ENCODE measurements at regions not wholly inside any gene's neighbourhood (a gene's known extent, or its start where the extent isn't known, plus 50 kb on each side); places are given as distances from the start of the nearest gene placed in this dataset.

DNA sequence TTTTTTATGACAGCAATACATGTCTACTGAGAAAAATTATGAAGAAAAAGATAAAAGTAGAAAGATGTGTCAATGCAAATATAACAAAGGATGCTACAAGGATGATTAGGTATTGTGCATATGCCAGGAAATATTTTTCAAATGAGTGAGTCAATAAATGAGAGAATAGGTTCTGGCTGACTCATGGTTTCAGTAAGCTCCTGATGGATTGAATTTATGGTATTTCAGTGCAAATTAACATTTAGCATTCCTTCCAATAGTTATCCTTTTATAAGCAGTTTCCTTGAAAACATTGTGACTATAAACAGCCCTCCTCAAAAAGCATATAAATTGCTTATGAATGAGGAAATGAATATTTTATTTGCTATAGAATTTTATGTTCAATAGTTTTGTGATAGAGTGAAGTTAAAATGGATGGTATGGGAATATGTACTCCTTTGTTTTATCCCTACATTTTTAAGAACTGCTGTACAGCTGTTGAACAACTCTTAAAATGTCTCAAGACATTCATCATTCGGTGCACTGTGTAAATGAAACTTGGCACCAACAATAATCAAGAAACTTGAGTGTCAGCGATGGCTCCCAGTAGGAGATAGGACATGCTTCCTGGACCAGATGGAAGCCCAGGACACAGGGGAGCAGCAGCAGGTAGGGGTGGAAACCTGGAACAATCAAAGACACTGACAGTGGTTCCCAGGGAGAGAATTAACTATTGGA is 144.7 kb downstream of the PMAIP1 start:
- no peak for DNase-seq (ENCODE audit: low read depth, low spot score)

DNA sequence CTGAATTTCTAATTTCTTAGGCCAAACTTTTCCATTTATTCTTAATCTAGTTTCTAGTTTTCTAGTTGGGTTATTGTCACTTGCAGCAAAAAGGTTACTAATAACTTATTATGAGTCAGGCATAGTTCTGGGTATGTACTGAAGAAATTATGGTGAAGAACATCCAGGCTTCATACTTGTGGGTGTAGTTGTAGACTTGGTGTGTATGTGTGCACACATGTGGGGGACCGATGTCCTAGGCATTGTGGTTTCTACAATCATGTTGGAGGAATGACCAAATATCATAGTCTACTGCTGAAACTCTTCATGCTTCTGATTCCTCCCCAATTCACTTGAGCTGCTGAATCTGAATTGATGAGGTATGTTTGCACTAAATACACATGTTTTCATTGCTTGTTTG is 141.2 kb downstream of the PMAIP1 start:
- TF ChIP-seq EZH2 (IDR thresholded peaks at IDR 0.05) (no peak), POLR2AphosphoS5 (IDR thresholded peaks at IDR 0.05; ENCODE audit: borderline replicate concordance, low read depth, low read length) (no peak)
- H3K4me3 ChIP-seq, result no peak overlapping the region
- DNase-seq (ENCODE audit: low read depth, low spot score), result no peak
- no peaks in the 10 kb centered on the region for H3K36me3 ChIP-seq (ENCODE audit: insufficient read depth, low read length)
- no peak overlapping the region for H3K9ac ChIP-seq (ENCODE audit: insufficient read length)
- no peak overlapping the region for H3K27ac ChIP-seq
- no peaks in the 10 kb centered on the region for H3K9me3 ChIP-seq (ENCODE audit: low read depth, low read length)

More for the DNA sequence above, 144.7 kb downstream of the PMAIP1 start:
- no peak overlapping the region for H3K4me3 ChIP-seq
- no peak for TF ChIP-seq FOXP2 (optimal IDR thresholded peaks at IDR 0.05; ENCODE audit: control extremely low read depth, extremely low read length, insufficient read depth)
- no peak for TF ChIP-seq POLR2AphosphoS5 (IDR thresholded peaks at IDR 0.05; ENCODE audit: borderline replicate concordance, low read depth, low read length)
- no peak for TF ChIP-seq EZH2 (IDR thresholded peaks at IDR 0.05)
- H3K9me3 ChIP-seq (ENCODE audit: low read depth, low read length), result no peaks in the 10 kb centered on the region
- H3K27ac ChIP-seq, result no peak overlapping the region
- no peak overlapping the region for H3K9ac ChIP-seq (ENCODE audit: insufficient read length)
- H3K36me3 ChIP-seq (ENCODE audit: insufficient read depth, low read length), result no peaks in the 10 kb centered on the region

DNA sequence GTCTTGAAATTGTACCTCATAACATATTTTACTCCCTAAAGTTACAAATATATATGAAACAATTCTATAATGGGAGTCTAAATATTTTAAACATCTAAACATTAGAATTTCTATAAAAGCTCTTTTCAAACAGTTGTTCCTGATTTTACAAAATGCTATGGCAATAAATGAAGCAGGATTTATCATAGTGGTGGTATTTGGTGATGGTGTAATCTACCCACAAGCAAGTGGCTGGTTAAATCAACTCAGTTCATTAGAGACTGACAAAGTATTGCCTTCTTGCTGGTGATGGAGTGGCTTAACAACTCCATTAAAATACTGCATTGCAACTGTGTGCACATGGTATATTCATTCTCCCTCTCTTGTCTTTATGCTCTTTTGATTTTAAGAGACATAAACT is 138.9 kb downstream of the PMAIP1 start:
- no peak overlapping the region for H3K4me3 ChIP-seq
- no peak overlapping the region for H3K27ac ChIP-seq
- TF ChIP-seq POLR2AphosphoS5 (IDR thresholded peaks at IDR 0.05; ENCODE audit: borderline replicate concordance, low read depth, low read length), result no peak
- no peak for TF ChIP-seq FOXP2 (optimal IDR thresholded peaks at IDR 0.05; ENCODE audit: control extremely low read depth, extremely low read length, insufficient read depth)
- TF ChIP-seq EZH2 (IDR thresholded peaks at IDR 0.05), result no peak
- DNase-seq (ENCODE audit: low read depth, low spot score), result no peak
- H3K9ac ChIP-seq (ENCODE audit: insufficient read length), result no peak overlapping the region
- H3K9me3 ChIP-seq (ENCODE audit: low read depth, low read length), result no peaks in the 10 kb centered on the region
- no peaks in the 10 kb centered on the region for H3K36me3 ChIP-seq (ENCODE audit: insufficient read depth, low read length)

DNA sequence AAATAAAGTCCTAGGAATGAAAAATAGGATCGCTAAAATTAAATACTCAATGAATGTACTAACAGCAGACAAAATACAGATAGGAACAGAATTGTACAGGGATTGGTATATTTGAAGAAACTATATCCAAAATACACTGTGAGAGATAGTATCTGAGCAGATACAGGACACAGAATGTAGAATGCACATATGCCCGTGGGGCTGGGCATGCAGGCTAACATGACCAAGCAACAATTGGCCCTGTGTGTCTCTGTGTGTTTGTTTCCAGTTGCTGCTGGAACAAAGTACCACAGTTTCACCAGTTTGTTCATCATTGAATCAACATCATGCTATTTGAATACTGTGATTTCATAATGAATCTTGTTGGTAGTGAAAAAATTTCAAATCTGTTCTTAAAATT is 127.6 kb downstream of the PMAIP1 start:
- no peak for TF ChIP-seq POLR2AphosphoS5 (IDR thresholded peaks at IDR 0.05; ENCODE audit: borderline replicate concordance, low read depth, low read length)
- TF ChIP-seq FOXP2 (optimal IDR thresholded peaks at IDR 0.05; ENCODE audit: control extremely low read depth, extremely low read length, insufficient read depth), result no peak
- TF ChIP-seq EZH2 (IDR thresholded peaks at IDR 0.05), result no peak
- Histone ChIP-seq H3K9ac (ENCODE audit: insufficient read length) (no peak overlapping the region), H3K4me3 (no peak overlapping the region), H3K36me3 (ENCODE audit: insufficient read depth, low read length) (no peaks in the 10 kb centered on the region), H3K27ac (no peak overlapping the region), H3K9me3 (ENCODE audit: low read depth, low read length) (no peaks in the 10 kb centered on the region)
- DNase-seq (ENCODE audit: low read depth, low spot score), result no peak

DNA sequence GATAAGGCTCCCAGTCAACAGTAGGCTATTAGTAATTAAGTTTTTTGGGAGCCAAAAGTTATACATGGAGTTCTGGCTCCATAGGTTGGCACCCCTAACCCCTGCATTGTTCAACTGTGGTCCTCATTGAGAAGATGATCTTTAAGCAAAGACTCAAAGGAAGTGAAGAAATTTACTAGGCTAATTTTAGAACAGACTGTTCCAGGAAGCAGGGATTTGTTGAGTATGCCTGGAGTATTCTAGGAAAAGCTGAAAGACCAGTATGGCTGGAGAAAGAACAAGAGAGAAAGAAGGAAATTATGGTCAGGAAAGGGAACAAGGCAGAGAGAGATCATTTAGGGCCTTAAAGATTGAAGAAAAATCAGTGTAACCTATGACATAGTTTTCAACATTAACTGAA is 125.1 kb downstream of the PMAIP1 start:
- no peaks in the 10 kb centered on the region for H3K36me3 ChIP-seq (ENCODE audit: insufficient read depth, low read length)
- no peak for DNase-seq (ENCODE audit: low read depth, low spot score)
- no peaks in the 10 kb centered on the region for H3K9me3 ChIP-seq (ENCODE audit: low read depth, low read length)
- no peak overlapping the region for H3K4me3 ChIP-seq
- no peak overlapping the region for H3K27ac ChIP-seq
- H3K9ac ChIP-seq (ENCODE audit: insufficient read length), result no peak overlapping the region
- TF ChIP-seq EZH2 (IDR thresholded peaks at IDR 0.05), result no peak
- no peak for TF ChIP-seq POLR2AphosphoS5 (IDR thresholded peaks at IDR 0.05; ENCODE audit: borderline replicate concordance, low read depth, low read length)

DNA sequence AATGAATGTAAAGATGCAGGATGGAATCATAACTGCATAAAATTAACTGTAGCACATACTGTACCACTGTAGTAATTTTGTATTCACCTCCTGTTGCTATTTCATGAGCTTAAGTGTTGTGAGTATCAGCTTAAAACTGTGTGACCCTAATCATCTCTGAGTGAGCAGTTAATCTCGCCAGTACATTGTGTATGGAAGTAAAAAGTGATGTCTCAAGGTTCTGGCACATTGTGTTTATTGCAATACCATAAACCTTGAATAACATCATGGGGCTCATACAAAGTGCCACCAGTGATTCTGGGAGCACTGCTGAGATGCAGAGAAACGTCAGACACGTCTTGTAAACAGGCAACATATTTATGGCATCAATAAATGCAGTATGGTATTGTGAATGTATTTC is 124.5 kb downstream of the PMAIP1 start:
- no peak overlapping the region for H3K27ac ChIP-seq

DNA sequence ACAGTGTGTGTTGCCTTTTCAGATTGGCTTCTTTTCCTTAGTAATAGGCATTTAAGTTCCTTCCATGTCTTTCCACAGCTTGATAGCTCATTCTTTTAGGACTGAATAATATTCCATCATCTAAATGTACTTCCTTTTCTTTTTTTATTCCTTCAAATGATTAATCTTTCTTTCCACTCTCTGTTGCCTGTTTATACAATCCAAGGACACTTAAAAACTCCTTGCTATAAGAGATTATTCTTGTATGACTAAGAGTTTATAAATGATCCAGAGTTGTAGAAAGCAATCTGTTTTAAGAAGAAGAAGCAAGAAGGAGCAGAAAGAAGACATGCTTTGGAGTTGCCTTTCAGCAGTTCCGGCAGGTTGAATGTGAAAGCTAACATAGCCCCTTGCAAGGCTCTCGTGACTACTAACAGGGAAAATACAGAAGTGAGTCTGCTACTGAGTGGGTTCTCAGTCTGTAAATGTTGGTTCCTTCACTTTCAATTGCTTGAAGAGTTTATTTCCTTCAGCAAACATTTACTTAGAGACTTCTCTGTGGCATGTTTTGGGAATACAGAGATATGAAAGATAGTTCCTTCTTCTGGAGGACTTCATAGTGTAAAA is 123.0 kb downstream of the PMAIP1 start:
- no peak for DNase-seq (ENCODE audit: low read depth, low spot score)
- no peak overlapping the region for H3K9ac ChIP-seq (ENCODE audit: insufficient read length)
- TF ChIP-seq POLR2AphosphoS5 (IDR thresholded peaks at IDR 0.05; ENCODE audit: borderline replicate concordance, low read depth, low read length), result no peak
- TF ChIP-seq EZH2 (IDR thresholded peaks at IDR 0.05), result no peak
- no peak for TF ChIP-seq FOXP2 (optimal IDR thresholded peaks at IDR 0.05; ENCODE audit: control extremely low read depth, extremely low read length, insufficient read depth)
- no peak overlapping the region for H3K4me3 ChIP-seq
- H3K27ac ChIP-seq, result no peak overlapping the region
- H3K9me3 ChIP-seq (ENCODE audit: low read depth, low read length), result no peaks in the 10 kb centered on the region
- H3K36me3 ChIP-seq (ENCODE audit: insufficient read depth, low read length), result no peaks in the 10 kb centered on the region

More for the DNA sequence above, 124.5 kb downstream of the PMAIP1 start:
- no peak overlapping the region for H3K4me3 ChIP-seq
- H3K9ac ChIP-seq (ENCODE audit: insufficient read length), result no peak overlapping the region
- no peak for DNase-seq (ENCODE audit: low read depth, low spot score)
- H3K36me3 ChIP-seq (ENCODE audit: insufficient read depth, low read length), result no peaks in the 10 kb centered on the region
- no peaks in the 10 kb centered on the region for H3K9me3 ChIP-seq (ENCODE audit: low read depth, low read length)
- TF ChIP-seq EZH2 (IDR thresholded peaks at IDR 0.05), result no peak
- no peak for TF ChIP-seq POLR2AphosphoS5 (IDR thresholded peaks at IDR 0.05; ENCODE audit: borderline replicate concordance, low read depth, low read length)

DNA sequence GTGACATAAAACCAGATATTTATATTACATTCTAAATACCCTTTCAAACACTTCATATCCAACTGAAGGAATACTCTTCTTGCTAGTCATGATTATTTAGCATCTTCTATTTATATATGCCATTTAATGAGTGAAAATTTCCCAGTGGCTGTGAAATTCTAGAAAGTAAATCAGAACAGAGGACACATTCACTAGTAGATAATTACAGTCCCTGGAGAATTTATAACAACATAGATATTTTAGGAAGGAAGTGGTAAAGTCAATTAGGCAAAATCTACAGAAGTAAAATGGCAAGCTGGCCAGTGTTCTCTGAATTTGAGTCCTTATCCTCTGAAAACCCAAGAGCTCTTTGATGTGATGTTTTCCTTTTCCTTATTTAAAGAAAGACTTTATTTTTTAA is 121.8 kb downstream of the PMAIP1 start:
- no peak for DNase-seq (ENCODE audit: low read depth, low spot score)
- H3K9ac ChIP-seq (ENCODE audit: insufficient read length), result no peak overlapping the region
- H3K27ac ChIP-seq, result no peak overlapping the region
- no peaks in the 10 kb centered on the region for H3K36me3 ChIP-seq (ENCODE audit: insufficient read depth, low read length)
- TF ChIP-seq EZH2 (IDR thresholded peaks at IDR 0.05), result no peak
- no peak for TF ChIP-seq FOXP2 (optimal IDR thresholded peaks at IDR 0.05; ENCODE audit: control extremely low read depth, extremely low read length, insufficient read depth)
- no peak for TF ChIP-seq POLR2AphosphoS5 (IDR thresholded peaks at IDR 0.05; ENCODE audit: borderline replicate concordance, low read depth, low read length)
- no peak overlapping the region for H3K4me3 ChIP-seq
- H3K9me3 ChIP-seq (ENCODE audit: low read depth, low read length), result no peaks in the 10 kb centered on the region

All from SK-N-MC (cell line).